Lung (tissue), 11 donors: ENCODE measurements at regions not wholly inside any gene's neighbourhood (a gene's known extent, or its start where the extent isn't known, plus 50 kb on each side); places are given as distances from the start of the nearest gene placed in this dataset.

Experiments used
- ATAC-seq: fragments of 200-7000 bp; cut with Tn5 transposase; one replicate; pipeline ENCODE4 v1.9.1; 2020; ENCODE audit warnings: moderate number of reproducible peaks; ENCODE audit not compliant: insufficient read depth, low FRiP score
- DNase-seq, 3 donors: peaks; one replicate each; pipeline ENCODE4 v3.0.0-alpha.2; 2013 to 2017
- H3K27ac ChIP-seq, 2 donors: one replicate each; pipeline ENCODE4 v1.5.1; 2013; ENCODE audit warnings: mild to moderate bottlenecking in 2 of 2, moderate library complexity in 2 of 2, control low read depth in 1 of 2, inconsistent platforms in 1 of 2, low read depth in 1 of 2, low read length in 1 of 2
- H3K27me3 ChIP-seq, 3 donors: one replicate each; pipeline ENCODE4 v1.5.1; 2013; ENCODE audit warnings: low read length in 2 of 3; ENCODE audit not compliant: control insufficient read depth in 3 of 3, insufficient read depth in 3 of 3
- H3K36me3 ChIP-seq, 4 donors: one replicate each; pipeline ENCODE4 v1.5.1; 2013; ENCODE audit warnings: low read length in 4 of 4, mild to moderate bottlenecking in 1 of 4, moderate library complexity in 1 of 4; ENCODE audit not compliant: control insufficient read depth in 4 of 4, insufficient read depth in 4 of 4
- H3K4me1 ChIP-seq, 5 donors: one replicate each; pipeline ENCODE4 v1.5.1; 2013; ENCODE audit warnings: low read length in 5 of 5, mild to moderate bottlenecking in 2 of 5, moderate library complexity in 1 of 5; ENCODE audit not compliant: control insufficient read depth in 5 of 5, insufficient read depth in 5 of 5
- H3K4me3 ChIP-seq: one replicate; pipeline ENCODE4 v1.5.1; 2013; ENCODE audit warnings: mild to moderate bottlenecking, control low read depth, moderate library complexity
- H3K9ac ChIP-seq, 2 donors: one replicate each; pipeline ENCODE4 v1.5.1; 2013; ENCODE audit warnings: low read length in 2 of 2, control low read depth in 1 of 2; ENCODE audit not compliant: insufficient read depth in 1 of 2
- H3K9me3 ChIP-seq, 4 donors: one replicate each; pipeline ENCODE4 v1.5.1; 2013; ENCODE audit warnings: low read length in 3 of 4, mild to moderate bottlenecking in 1 of 4, moderate library complexity in 1 of 4; ENCODE audit not compliant: control insufficient read depth in 4 of 4, insufficient read depth in 3 of 4
- WGBS, 2 donors: extraction: QIAGEN DNeasy Blood & Tissue Kit; methylation state at CpG; one replicate each; pipeline ENCODE4 v1.1.7; 2013; 5-methylcytosine and 5-hydroxymethylcytosine counted together
- TF ChIP-seq, protein P1 (sequence below): IDR thresholded peaks from 2 replicates; pipeline ENCODE4 v1.5.1; 2012; ENCODE audit warnings: mild to moderate bottlenecking; ENCODE audit errors: control extremely low read depth, extremely low read depth
- donor health status: control.
- donor health status: control.
- donor health status: Bipolar disorder and iron deficiency.
- donor health status: healthy.
- donor health status: DM: yes; HTN: yes; CAD: no.

GRCh38 chr11:106459135-106459534 lies 381.7 kb downstream of the AASDHPPT start:
- TF ChIP-seq, protein P1, sequence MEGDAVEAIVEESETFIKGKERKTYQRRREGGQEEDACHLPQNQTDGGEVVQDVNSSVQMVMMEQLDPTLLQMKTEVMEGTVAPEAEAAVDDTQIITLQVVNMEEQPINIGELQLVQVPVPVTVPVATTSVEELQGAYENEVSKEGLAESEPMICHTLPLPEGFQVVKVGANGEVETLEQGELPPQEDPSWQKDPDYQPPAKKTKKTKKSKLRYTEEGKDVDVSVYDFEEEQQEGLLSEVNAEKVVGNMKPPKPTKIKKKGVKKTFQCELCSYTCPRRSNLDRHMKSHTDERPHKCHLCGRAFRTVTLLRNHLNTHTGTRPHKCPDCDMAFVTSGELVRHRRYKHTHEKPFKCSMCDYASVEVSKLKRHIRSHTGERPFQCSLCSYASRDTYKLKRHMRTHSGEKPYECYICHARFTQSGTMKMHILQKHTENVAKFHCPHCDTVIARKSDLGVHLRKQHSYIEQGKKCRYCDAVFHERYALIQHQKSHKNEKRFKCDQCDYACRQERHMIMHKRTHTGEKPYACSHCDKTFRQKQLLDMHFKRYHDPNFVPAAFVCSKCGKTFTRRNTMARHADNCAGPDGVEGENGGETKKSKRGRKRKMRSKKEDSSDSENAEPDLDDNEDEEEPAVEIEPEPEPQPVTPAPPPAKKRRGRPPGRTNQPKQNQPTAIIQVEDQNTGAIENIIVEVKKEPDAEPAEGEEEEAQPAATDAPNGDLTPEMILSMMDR: no peak
- Histone ChIP-seq H3K27me3 (no peaks in the 10 kb centered on the region), H3K27ac (no peak overlapping the region), H3K4me1 (peaks cover 0 to 21% (median 9%) of the 10 kb centered on the region in 5 donors), H3K4me3 (no peak overlapping the region), H3K9ac (no peak overlapping the region), H3K36me3 (no peaks in the 10 kb centered on the region), H3K9me3 (no peaks in the 10 kb centered on the region)
- DNase-seq: no peak
- ATAC-seq: no peak
- 38 to 44% methylated on average over 3 of the region's 3 CpGs for WGBS, 2 donors

GRCh38 chr11:106461148-106461691 lies 383.8 kb downstream of the AASDHPPT start:
- DNase-seq: no peak
- Histone ChIP-seq H3K4me3 (no peak overlapping the region), H3K9me3 (no peaks in the 10 kb centered on the region), H3K27ac (no peak overlapping the region), H3K4me1 (peaks cover 0 to 25% (median 12%) of the 10 kb centered on the region in 5 donors), H3K36me3 (no peaks in the 10 kb centered on the region), H3K27me3 (no peaks in the 10 kb centered on the region), H3K9ac (no peak overlapping the region)
- 53 to 66% methylated on average over 5 of the region's 5 CpGs for WGBS, 2 donors
- no peak for ATAC-seq
- TF ChIP-seq, protein P1: no peak

- H3K9me3 ChIP-seq: no peaks in the 10 kb centered on the region
- no peaks in the 10 kb centered on the region for H3K36me3 ChIP-seq
- peaks cover 0 to 31% (median 15%) of the 10 kb centered on the region in 5 donors for H3K4me1 ChIP-seq
- H3K9ac ChIP-seq: no peak overlapping the region
- H3K27ac ChIP-seq: no peak overlapping the region
- TF ChIP-seq, protein P1: no peak
- ATAC-seq: no peak
- DNase-seq: peak in 2 of 3 donors; percentile 48 to 62
- no peak overlapping the region for H3K4me3 ChIP-seq
- 52 to 54% methylated on average over 4 of the region's 4 CpGs for WGBS, 2 donors
- no peaks in the 10 kb centered on the region for H3K27me3 ChIP-seq
These were observed 384.5 kb downstream of the AASDHPPT start for GRCh38 chr11:106461839-106462545.

- Histone ChIP-seq H3K4me1 (peaks cover 0 to 31% (median 16%) of the 10 kb centered on the region in 5 donors), H3K9me3 (no peaks in the 10 kb centered on the region), H3K9ac (no peak overlapping the region), H3K27ac (no peak overlapping the region), H3K36me3 (no peaks in the 10 kb centered on the region), H3K27me3 (no peaks in the 10 kb centered on the region), H3K4me3 (no peak overlapping the region)
- WGBS, 2 donors: 69 to 91% methylated on average over 1 of the region's 1 CpG
- TF ChIP-seq, protein P1: no peak
- no peak for ATAC-seq
- DNase-seq: no peak
These were observed 385.7 kb downstream of the AASDHPPT start for GRCh38 chr11:106463154-106463553.
